ENCODE measurements at regions not wholly inside any gene's neighbourhood (a gene's known extent, or its start where the extent isn't known, plus 50 kb on each side); places are given as distances from the start of the nearest gene placed in this dataset.

DNA sequence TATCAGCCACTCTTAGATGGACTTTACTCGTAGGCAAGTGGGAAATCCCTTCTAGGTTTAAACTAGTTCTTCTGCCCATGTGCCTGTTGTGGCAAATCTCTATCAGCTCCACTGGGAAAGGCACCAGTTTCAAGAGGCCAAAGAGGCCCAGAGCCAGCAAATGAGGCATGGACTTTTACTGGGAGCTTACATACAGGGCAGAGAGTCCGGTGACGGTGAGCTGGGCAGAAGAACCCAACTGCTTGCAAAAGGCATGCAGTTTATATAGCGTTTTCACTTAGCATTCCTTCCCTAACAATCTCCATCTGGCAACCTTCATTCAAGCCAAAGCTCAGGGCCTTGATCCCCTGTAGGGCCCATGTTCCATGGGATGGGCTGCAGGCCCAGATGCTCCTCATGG is 93.0 kb upstream of the C3orf80 start:
- no peak for DNase-seq

DNA sequence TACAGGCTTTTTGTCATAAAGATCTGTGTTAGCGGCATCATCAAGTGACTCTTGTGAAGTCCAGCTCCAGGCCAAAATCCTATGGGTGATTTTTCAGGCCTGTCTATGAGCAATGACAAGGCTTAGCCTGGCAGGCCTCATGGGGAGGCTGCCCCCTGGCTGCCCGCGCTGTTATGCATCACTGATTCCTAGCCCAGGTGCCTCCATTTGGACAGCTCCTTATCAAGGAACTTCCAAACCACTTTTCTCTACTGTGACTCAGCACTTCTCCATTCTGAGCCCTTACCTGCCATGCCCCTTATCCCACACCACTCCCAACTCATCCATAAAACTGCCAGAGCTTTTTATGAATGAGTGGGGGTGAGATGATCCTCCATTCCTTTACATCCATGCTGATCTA is 91.5 kb upstream of the C3orf80 start:
- DNase-seq, result no peak

DNA sequence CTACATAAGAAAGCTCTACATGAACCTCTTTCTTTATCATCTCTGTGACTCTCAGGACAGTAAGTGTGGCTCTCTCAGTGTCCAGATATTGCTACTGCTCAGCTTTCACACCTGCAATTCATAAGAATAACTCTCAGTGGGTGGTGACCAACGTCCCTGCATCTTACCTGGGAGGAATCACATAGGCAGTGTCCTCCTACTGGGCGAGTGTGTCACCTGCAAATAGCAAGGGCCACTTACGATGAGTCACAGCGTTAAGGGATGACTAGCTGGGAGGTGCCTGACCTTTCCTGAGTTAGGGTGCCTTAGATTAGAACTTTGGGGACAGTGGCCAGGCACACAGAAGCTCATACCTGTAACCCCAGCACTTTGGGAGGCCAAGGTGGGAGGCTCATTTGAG is 90.8 kb upstream of the C3orf80 start:
- DNase-seq, result no peak

DNA sequence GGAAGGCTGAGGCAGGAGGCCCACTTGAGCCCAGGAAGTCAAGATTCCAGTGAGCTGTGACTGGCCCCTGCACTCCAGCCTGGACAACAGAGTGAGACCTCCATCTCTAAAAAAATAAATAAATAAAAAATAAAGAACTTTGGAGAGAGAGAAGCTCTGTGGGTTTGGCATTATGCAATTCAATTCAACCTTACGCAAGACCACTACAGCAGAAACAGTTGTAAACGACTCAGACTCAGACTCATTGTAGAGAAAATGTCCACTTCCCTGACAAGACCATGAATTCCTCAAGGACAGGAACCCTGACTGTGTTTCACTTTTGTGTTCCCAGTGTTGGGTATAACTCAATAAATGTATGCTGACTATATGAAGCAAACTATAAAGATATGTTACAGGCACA is 90.3 kb upstream of the C3orf80 start:
- DNase-seq, result peak; percentile 88

DNA sequence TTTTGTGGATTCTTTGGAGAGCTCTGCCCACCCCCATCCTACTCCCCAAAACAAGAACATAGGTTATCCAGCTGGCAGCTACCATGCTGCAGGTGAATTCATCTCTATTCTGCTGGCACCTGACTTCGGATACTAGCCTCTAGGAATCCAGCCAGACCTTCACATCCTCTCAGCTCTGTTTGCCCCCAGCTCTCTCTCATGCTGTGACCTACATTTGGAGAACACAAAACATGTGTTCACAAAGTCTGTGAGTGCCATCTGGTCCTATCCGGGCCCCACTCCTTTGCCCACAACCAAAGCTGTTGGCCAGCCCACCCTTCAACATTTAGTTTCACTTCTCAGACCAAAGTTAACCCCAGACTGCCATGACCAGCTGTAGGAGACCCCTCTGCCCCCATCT is 89.4 kb upstream of the C3orf80 start:
- DNase-seq, result no peak

DNA sequence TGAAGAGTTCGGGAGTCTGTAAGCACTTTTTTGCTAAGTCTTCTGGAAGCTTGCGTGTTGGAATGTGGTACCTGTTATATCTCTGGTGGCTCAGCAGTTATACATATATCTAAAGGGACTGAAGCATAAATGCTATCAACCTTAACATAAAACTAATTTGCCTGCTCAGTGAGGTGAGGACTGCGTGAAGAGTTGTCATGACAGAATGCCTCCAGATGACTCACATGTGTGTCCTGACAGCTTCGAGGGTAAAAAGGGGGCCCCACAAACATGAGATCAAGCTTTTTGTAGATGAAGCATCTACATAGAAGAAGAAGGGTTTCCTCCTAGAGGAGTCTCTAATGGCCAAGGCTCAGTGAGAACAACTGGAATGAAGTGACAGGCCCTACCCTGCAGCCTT is 88.8 kb upstream of the C3orf80 start:
- DNase-seq, result no peak

DNA sequence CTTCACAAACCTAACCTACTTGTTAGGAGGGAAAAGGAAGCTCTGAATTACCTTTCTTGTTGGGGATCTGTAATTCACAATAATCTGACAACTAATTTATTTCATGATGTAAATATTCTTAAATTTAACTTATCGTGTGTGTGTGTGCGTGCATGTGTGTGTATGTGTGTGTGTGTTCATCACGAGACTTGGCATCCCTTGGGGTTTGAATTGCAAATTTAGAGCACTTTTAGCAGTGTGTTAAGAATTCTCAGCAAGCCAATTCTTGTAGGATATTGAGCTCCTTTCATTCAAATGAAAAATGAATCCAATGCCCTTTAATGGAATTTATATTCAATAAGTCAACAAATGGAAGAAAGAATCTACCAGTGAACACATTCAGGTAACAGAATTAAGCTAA is 85.9 kb upstream of the C3orf80 start:
- no peak for DNase-seq

DNA sequence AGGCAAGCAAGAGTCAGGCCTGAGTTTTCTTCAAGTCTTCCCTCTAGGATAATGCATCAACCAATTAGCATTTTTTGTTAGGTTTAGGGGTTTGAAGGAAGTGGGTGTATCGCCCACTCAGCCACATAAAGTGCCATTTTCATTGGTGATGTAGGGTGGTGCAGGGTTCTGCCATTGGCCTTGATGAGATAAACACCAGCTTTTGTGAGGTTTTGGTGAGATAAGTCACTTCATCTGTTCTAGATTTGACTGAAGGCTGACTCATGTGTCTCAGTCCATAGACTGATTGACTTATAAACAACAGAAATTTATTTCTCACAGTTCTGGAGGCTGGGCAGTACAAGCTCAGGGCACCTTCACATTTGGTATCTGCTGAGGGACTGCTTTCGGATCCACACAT is 84.5 kb upstream of the C3orf80 start:
- DNase-seq, result no peak

DNA sequence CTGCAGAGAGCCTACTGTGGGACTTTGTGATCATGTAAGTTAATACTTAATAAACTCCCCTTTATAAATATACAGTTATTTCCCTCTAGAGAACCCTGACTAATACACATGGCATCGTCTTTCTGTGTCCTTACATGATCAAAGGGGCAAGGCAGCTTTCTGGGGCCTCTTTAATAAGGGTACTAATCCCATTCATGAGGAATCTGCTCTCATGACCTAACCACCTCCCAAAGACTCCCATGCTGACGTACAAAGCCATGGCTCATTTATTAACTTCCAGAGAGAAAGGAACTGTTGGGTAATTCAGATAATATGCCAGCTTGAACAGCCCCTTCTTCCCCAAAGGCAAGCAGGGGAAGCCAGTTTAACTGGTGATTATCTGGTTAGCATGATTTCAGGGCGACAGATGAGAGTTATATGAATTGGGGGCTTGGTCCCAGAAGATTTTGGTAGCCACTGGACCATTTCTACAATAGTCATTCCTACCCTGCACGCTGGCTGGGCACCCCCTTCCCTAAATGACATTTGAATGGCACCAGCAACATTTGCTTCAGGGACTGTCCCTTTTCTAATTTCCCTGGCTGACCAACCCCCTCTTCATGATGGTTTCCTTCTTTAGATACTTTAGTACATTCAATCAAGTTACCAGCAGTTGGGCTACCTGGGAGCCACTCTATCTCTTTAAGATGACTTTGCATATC is 83.6 kb upstream of the C3orf80 start:
- DNase-seq, result peak; percentile 17

DNA sequence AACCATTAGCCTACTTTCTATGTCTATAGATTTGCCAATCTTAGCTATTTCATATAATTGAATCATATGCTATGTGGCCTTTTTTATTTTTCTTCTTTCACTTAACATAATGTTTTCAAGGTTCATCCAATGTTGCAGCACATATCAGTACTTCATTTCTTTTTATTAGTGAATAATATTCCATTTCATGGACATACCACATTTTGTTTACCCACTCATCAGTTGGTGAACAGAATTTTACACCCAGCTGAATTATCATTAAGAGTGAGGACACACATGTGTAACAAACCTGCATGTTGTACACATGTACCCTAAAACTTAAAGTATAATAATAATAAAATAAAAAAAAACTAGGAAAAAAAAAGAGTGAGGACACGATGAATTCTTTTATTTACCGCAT is 81.7 kb upstream of the C3orf80 start:
- DNase-seq, result no peak

DNA sequence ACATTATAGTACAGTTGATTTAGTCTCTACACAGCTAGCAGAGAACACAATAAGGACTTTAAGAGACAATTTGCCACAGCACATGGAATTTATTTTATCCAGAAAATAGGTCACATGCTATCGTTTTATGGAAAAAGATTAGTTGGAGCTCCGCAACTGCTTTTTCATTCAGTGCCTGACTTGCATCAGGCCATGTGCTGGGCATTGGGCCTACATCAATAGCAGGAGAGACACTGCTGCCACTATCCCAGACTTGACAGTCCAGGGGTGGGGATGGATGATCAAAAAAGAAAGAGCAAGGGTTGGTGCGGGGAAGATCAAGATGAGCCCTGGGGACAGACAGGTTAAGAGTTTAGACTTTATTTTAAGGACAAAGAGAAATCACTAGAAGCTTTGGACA is 75.2 kb upstream of the C3orf80 start:
- no peak for DNase-seq

DNA sequence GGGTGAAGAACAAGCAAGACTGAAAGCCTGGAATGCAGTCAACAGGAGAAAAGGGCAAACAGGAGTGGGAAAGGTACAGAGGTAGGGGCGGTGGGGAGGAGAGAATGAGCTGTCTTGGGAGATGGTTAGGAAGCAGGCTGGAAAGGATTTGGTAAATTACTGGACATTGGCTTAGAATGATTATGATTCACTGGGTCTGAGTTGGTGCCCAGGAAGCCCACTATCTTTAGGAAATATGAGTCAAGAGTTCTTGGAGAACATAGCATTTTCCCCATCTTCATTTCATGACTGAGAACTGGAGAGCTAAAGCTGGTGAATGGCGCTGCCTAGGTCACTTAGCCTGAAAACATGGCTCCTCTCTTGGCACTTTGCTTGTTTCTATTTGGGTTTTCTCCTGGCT is 74.7 kb upstream of the C3orf80 start:
- DNase-seq, result no peak

DNA sequence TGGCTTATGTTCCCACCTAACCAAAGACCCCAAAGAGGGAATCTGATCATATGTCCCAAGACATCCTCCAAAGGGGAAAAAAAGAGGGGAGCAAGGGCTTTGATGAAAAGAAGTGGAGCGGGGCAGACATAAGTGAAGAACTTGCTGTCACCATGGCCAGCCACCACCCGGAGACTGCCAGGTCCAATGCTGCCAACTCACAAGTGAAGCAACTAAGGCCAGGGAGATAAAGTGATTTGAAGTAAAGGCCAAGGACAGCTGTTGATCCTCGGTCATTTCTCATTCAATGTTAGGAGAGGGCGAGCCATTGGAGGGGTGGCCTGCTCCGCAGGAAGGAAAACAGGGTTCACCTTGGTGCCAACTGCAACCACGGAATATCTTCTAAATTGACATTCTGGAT is 72.6 kb upstream of the C3orf80 start:
- DNase-seq, result no peak

DNA sequence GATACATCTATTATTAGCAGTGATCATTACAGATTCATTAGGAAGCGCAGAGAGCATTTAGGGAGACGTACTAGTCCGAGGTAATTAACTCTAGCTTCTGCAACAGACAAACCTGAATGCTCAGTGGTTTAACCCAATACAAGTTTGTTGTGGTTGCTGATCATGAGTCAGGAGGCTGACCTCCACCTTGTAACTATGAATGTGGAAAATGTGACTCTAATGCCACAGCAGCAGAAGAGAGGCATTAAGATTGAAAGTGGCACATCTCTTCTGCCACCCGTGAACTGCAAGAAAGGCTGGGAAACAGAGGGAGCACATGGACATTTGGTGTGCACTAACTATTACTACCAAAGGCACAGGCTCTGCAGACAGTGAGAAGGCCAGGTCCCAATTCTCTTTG is 71.2 kb upstream of the C3orf80 start:
- DNase-seq, result no peak

DNA sequence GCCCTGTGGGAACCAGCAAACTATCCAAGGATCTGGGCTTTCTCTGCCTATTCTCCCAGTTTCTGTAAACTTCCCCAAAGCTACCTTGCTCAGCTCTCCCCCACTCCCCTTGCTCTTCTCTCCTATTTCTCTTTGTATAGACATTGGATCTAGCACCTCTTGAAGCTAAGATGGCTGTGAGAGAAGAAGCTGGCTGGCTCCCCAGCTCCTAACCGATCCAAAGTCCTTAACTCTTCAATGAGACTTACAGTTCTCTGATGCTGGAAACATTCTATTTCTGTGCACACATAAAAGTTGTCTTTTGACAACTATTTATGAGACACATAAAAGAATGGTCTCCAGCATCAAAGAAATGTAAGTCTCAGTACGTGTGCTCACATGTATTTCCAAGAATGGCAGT is 70.6 kb upstream of the C3orf80 start:
- no peak for DNase-seq

DNA sequence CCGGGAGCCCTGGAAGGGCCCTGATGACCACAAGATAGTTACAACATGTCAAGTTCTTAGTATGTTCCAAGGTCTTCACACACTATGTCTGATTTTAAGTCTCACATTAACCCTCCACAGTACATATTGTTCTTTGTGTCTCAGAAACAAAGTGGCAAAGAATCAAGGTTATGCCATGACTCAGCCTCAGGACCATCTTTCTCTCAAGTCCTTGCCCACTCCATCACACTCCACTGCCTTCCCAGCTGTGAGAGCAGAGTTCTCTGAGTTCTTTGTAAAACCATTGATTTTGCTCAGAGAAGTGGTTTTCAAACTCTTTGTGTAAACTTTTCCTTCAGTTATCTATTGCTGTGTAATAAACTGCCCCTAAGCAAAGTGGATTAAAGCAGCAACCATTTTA is 67.9 kb upstream of the C3orf80 start:
- DNase-seq, result no peak

DNA sequence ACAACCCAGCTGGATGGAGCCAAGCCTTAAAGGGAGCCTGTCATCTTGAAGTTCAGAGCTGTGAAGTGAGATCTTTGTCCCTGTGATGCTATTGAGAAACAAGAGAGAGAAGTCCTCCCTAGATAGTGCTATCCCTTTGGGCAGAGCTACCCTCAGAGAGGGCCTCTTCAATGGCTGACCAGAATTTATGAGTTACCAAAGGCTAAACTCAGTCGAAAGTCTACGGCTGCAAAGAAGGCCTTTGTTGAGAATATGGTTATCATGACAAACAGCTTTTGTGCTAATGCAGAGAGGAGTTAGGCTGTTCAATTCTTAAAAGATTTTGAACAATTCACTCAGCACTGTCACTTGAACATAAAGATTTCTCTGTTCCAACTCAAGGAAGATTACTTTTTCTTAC is 65.9 kb upstream of the C3orf80 start:
- DNase-seq, result no peak

DNA sequence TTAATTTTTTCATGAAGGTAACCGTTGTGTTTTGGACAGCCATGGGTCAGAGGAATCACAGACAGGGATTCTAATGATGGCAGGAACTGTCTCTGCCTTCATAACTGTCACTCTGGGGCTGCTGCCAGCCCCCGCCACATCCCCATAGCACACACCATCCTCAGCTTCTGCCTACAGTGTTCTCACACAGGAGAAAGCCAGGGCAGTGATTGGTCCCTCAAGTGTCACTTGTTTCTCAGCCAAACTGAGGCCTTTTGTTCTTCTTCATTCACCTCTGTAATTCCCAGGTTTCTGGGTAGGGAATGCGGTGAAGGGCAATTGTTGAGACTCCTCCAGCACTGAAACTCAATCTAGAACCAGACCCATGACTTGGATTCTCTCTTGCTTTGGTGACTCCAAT is 65.4 kb upstream of the C3orf80 start:
- DNase-seq, result no peak

DNA sequence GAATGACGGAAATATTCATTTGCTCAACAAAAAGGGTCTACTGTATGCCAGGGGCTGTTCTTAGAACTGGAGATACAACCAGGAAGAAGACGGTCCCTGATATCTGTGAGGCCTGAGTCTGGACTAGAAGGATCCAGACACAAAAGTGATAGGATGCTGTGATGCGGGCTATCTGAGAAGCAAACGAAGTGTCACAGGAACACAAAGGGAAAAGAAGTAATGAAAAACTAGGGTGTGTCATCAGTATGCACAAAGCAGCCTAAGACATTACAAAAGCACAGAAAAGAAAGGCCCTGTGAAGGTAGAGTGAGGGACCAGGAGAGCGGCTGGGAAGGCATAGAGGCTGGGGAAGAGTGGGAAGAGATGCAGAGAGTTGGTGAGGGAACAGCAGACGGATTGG is 63.3 kb upstream of the C3orf80 start:
- no peak for DNase-seq

DNA sequence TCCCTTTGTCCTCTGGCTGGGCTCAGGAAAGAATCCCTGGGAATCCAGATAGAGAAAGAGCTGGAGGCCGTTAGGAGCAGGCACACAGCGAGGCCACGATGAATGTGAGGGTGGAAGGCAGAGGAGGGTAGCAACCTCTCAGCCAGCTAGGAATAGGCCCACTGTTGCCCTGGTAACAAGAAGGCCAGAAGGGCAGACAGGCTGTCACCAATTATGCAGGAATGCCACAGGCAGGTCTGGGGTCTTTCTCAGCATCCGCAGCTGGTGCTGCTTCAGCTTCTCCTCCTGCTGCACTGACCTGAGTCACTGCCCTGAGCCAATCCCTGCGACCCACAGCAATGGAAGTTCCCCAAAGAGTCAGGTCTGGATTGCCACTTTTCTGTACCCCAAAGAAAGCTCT is 62.8 kb upstream of the C3orf80 start:
- DNase-seq, result no peak

DNA sequence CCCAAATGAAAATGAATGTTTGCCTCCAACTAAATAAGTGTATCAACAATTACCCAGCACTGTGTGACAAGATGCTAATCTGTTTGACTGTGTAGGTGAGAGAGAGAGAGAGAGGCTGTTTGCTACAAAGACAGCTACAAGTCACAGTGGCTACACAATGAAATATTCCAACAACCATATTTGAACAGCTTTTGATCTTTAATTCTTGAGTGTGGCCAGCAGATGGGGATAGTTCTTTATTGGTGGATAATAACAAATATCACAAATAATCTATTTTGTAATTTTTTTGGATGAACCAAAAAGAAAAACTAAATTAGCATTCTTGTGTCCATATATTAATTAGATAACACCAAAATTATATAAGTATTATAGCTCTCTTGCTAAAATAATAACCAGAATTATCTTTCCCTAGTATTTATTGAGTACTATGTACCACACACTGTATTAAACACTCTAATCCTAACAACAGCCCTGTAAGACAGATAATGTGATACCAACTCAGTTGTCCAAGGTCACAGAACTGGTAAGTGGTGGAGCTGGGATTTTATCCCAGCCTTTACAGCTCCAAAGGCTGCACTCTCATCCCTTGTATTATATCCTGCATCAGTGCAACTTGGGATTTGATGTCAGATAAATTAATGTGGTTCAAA is 61.9 kb upstream of the C3orf80 start:
- peak; percentile 51 for DNase-seq

DNA sequence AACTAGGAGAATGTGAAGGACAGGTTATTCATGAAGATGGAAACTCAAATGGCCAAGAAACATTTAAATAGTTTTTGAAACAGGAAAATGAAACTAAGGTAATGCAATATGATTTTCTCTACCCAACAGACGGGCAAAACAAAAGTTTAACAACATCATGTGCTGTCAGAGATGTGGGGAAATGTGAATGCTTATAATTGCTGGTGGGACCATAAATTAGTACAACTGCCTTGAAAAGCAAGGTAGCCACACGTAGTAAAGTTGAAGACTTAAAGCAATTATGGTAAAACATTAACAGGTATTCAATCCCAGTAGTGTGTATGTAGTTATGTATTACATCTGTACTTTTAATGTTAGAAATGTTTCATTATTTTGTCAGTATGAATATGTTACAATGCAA is 57.0 kb upstream of the C3orf80 start:
- DNase-seq, result no peak

DNA sequence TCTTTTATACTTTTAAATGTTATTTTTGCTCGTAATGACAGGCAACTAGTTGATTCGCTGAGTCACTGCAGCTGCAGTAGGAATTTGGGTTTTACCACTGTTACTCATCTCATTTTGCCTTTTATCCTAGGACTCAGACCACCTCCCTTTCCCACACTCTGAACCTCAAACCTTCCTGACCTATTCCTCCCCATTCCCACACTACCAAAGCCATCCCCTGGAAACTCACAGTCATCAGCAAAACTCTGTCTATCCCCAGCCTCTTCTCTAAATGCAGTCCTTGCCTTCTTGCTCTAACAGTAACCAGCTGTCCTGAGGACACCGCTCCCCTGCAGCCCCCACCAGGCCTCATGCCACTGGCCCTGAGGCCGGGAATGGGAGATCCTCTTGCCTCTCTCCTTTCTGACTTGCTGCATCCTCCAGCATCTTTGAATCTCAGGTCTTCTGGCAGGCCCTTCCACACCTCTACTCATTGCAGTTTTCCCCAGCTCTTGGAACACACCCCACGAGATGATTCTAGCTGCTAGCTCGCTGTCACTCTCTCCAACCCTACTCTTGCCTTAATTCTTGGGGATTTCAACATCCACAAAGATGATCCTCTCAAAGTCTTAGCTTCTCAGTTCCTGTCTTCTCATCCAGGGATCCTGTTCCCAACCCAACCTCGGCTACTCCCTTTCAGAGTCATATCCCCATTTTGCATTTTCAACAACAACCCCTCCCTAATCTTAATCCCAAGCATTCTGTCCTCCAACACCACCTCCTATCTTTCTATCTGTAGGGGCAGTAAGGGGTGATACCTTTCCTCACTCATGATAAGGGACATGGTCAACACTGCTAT is 55.9 kb upstream of the C3orf80 start:
- DNase-seq, result no peak
